DOHH2 (cell line): ENCODE measurements at regions not wholly inside any gene's neighbourhood (a gene's known extent, or its start where the extent isn't known, plus 50 kb on each side); places are given as distances from the start of the nearest gene placed in this dataset.

Experiments
- EZH2phosphoT487 ChIP-seq: fragments of 200-600 bp; sonication (generic); IDR thresholded peaks from 2 replicates; pipeline ENCODE4 v1.6.1; 2017; ENCODE audit warnings: borderline replicate concordance, mild to moderate bottlenecking, antibody characterized with exemption, low read length, moderate library complexity, mixed read lengths
- TF ChIP-seq, protein P1 (sequence below): fragments of 200-600 bp; sonication (generic); IDR thresholded peaks from one replicate; pipeline ENCODE4 v1.5.1; 2014; ENCODE audit warnings: antibody characterized with exemption, mild to moderate bottlenecking, low read depth, low read length; ENCODE audit not compliant: poor library complexity, severe bottlenecking

DNA sequence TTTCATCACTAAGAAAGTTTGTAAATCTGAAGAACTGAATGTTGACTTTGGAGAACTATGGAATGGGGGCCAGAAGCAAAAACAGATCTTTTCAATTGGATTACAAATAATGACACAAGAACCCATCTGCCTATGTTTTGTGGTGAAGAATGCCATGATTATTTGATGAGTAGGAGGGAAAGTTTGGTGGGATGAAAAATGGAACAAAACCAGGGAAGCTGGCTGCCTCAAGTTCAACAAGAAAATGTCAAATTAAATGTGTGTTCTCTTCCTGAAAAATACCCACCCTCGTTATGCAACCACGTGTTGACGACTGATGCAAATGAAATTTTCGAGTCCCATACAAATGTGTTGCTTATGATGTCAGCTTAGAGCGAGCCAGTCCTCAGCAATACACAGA, 208.5 kb downstream of the GPR37 start:
- TF ChIP-seq, protein P1, sequence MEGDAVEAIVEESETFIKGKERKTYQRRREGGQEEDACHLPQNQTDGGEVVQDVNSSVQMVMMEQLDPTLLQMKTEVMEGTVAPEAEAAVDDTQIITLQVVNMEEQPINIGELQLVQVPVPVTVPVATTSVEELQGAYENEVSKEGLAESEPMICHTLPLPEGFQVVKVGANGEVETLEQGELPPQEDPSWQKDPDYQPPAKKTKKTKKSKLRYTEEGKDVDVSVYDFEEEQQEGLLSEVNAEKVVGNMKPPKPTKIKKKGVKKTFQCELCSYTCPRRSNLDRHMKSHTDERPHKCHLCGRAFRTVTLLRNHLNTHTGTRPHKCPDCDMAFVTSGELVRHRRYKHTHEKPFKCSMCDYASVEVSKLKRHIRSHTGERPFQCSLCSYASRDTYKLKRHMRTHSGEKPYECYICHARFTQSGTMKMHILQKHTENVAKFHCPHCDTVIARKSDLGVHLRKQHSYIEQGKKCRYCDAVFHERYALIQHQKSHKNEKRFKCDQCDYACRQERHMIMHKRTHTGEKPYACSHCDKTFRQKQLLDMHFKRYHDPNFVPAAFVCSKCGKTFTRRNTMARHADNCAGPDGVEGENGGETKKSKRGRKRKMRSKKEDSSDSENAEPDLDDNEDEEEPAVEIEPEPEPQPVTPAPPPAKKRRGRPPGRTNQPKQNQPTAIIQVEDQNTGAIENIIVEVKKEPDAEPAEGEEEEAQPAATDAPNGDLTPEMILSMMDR: no peak
- no peak for TF ChIP-seq EZH2phosphoT487
